ENCODE measurements at regions not wholly inside any gene's neighbourhood (a gene's known extent, or its start where the extent isn't known, plus 50 kb on each side); places are given as distances from the start of the nearest gene placed in this dataset.

GRCh38 chr16:26911436-26911835 is 155.3 kb upstream of the C16orf82 start:
- H3K4me3 ChIP-seq, result no peak overlapping the region
- intact Hi-C loops (cut with DNase I), result no loop called here
- H3K36me3 ChIP-seq, result no peaks in the 10 kb centered on the region
- 38 to 63% methylated on average over 2 of the region's 2 CpGs for WGBS, 2 donors
- no peaks in the 10 kb centered on the region for H3K27me3 ChIP-seq
- no peak overlapping the region for H3K27ac ChIP-seq
- H3K9me3 ChIP-seq, result no peaks in the 10 kb centered on the region
- no peaks in the 10 kb centered on the region for H3K4me1 ChIP-seq
- TF ChIP-seq CTCF (IDR thresholded peaks at IDR 0.05) (no peak), POLR2A (IDR thresholded peaks at IDR 0.05) (no peak), POLR2AphosphoS5 (IDR thresholded peaks at IDR 0.05) (no peak), EP300 (IDR thresholded peaks at IDR 0.05) (no peak)
- DNase-seq, result no peak

- Histone ChIP-seq H3K36me3 (no peaks in the 10 kb centered on the region), H3K4me1 (no peaks in the 10 kb centered on the region), H3K27me3 (no peaks in the 10 kb centered on the region), H3K4me3 (no peak overlapping the region), H3K9me3 (no peaks in the 10 kb centered on the region), H3K27ac (no peak overlapping the region)
- no peak for DNase-seq
- intact Hi-C loops (cut with DNase I), result no loop called here
- 79 to 81% methylated on average over 6 of the region's 6 CpGs for WGBS, 2 donors
- TF ChIP-seq POLR2A (IDR thresholded peaks at IDR 0.05) (no peak), POLR2AphosphoS5 (IDR thresholded peaks at IDR 0.05) (no peak), CTCF (IDR thresholded peaks at IDR 0.05) (no peak), EP300 (IDR thresholded peaks at IDR 0.05) (no peak)
Observed at GRCh38 chr16:26913851-26914250, 152.9 kb upstream of the C16orf82 start.

- WGBS, 2 donors, result 76 to 77% methylated on average over 10 of the region's 10 CpGs
- H3K4me1 ChIP-seq, result no peaks in the 10 kb centered on the region
- H3K27me3 ChIP-seq, result no peaks in the 10 kb centered on the region
- TF ChIP-seq POLR2AphosphoS5 (IDR thresholded peaks at IDR 0.05) (no peak), POLR2A (IDR thresholded peaks at IDR 0.05) (no peak), CTCF (IDR thresholded peaks at IDR 0.05) (no peak), EP300 (IDR thresholded peaks at IDR 0.05) (no peak)
- no peaks in the 10 kb centered on the region for H3K36me3 ChIP-seq
- intact Hi-C loops (cut with DNase I), result no loop called here
- no peaks in the 10 kb centered on the region for H3K9me3 ChIP-seq
- no peak for DNase-seq
- no peak overlapping the region for H3K4me3 ChIP-seq
- no peak overlapping the region for H3K27ac ChIP-seq
Observed at GRCh38 chr16:26930786-26931581, 135.7 kb upstream of the C16orf82 start.

- 55 to 76% methylated on average over 4 of the region's 4 CpGs for WGBS, 2 donors
- no peak for DNase-seq
- H3K27ac ChIP-seq, result no peak overlapping the region
- no peak for TF ChIP-seq CTCF (IDR thresholded peaks at IDR 0.05)
- TF ChIP-seq POLR2AphosphoS5 (IDR thresholded peaks at IDR 0.05), result no peak
- no peak for TF ChIP-seq EP300 (IDR thresholded peaks at IDR 0.05)
- TF ChIP-seq POLR2A (IDR thresholded peaks at IDR 0.05), result no peak
- no peaks in the 10 kb centered on the region for H3K36me3 ChIP-seq
- H3K27me3 ChIP-seq, result no peaks in the 10 kb centered on the region
- no peak overlapping the region for H3K4me3 ChIP-seq
- intact Hi-C loops (cut with DNase I), result no loop called here
- H3K9me3 ChIP-seq, result no peaks in the 10 kb centered on the region
- no peaks in the 10 kb centered on the region for H3K4me1 ChIP-seq
Observed at GRCh38 chr16:26950636-26951035, 116.1 kb upstream of the C16orf82 start.

- Histone ChIP-seq H3K27me3 (no peaks in the 10 kb centered on the region), H3K4me1 (no peaks in the 10 kb centered on the region), H3K27ac (no peak overlapping the region), H3K4me3 (no peak overlapping the region), H3K36me3 (no peaks in the 10 kb centered on the region), H3K9me3 (peaks cover 0 to 1% (median 0%) of the 10 kb centered on the region in 4 donors)
- intact Hi-C loops (cut with DNase I), result no loop called here
- TF ChIP-seq CTCF (IDR thresholded peaks at IDR 0.05), result no peak
- TF ChIP-seq EP300 (IDR thresholded peaks at IDR 0.05), result no peak
- TF ChIP-seq POLR2AphosphoS5 (IDR thresholded peaks at IDR 0.05), result no peak
- TF ChIP-seq POLR2A (IDR thresholded peaks at IDR 0.05), result no peak
- DNase-seq, result no peak
- WGBS, 2 donors, result 25 to 27% methylated on average over 9 of the region's 9 CpGs
Observed at GRCh38 chr16:26951950-26952349, 114.8 kb upstream of the C16orf82 start.
